NCI-H1930 (cell line): ENCODE measurements at regions not wholly inside any gene's neighbourhood (a gene's known extent, or its start where the extent isn't known, plus 50 kb on each side); places are given as distances from the start of the nearest gene placed in this dataset.
"Not testable (repeated sequence)": the region's sequence is repeated elsewhere in the genome, so short reads cannot be mapped to it uniquely, and the experiment has no call there.

ENCODE experiments used
- DNase-seq, 2 experiments: peaks; one replicate each; lab custom pipeline; 2025; lab: John Stamatoyannopoulos, UW

DNA sequence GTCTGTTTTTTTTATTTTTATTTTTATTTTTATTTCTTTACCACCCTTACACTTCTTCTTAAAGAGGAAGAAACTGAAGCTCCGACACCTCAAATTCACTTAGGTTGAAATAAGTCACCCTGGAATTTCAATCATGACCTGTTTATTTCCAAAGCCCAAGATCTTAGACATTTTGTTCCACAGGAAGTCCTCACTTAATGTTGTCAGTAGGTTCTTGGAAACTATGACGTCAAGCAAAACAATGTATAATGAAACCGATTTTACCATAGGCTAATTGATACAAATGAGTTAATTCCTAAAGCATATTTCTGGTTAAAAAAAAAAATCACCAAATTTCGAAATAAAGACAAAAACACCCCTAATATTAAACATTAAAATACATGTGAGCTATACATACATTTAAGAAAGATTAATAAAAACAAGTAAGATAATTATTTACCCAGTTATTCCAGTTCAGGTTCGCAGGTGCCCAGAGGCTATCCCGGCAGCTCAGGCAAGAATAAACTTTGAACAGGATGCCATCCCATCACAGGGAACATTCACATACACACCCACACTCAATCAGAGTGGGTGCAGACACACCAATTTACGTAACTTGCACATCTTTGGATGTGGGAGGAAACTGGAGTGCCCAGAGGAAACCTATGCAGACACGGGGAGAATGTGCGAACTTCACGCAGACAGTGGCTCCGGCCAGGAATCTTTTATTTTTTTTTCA lies 391.0 kb downstream of the RAP2B start:
- DNase-seq = no peak

DNA sequence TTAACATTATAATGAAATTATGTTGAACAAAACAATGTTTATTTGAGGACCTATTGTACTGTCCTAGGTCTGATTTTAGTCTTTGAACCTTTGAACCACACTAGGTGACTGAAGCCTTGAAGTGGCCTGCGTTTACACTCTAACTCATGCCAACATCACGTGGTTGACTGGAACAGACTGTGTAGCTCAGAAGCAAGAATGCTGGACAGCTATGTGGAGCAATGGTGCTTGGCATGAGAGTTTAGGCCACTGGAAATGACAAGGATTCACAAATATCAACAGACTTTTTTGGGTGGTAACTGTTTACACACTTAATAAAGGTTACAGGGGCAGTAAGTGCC lies 391.5 kb downstream of the RAP2B start:
- DNase-seq = no peak

DNA sequence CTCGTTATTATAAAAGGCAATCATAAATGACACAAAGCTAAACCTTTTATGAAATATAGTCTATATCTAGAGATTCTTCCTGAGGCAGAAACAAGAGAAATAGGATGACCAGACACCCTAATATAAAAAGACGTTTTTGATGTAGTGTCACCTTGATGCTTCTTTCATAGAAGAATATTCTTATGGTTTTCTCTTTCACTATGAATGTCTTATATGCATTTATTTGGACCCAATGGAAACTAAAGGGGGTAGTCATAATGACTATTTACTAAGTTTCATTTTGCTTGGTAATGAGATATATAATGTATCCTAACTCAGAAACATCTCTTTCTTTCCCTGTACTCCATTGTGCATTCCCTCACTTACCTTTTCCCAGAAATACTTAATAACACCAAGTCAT lies 393.9 kb downstream of the RAP2B start:
- no peak for DNase-seq

DNA sequence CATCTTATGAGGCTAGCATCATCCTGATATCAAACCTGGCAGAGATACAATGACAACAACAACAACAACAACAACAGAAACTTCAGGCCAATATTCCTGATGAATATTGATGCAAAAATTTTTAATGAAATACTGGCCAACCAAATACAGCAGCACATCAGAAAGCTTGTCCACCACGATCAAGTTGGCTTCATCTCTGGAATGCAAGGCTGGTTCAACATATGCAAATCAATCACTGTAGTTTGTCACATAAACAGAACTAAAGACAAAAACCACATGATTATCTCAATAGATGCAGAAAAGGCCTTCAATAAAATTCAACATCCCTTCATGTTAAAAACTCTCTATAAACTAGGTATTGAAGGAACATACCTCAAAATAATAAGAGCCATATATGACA lies 397.3 kb downstream of the RAP2B start:
- DNase-seq = not testable (repeated sequence)

DNA sequence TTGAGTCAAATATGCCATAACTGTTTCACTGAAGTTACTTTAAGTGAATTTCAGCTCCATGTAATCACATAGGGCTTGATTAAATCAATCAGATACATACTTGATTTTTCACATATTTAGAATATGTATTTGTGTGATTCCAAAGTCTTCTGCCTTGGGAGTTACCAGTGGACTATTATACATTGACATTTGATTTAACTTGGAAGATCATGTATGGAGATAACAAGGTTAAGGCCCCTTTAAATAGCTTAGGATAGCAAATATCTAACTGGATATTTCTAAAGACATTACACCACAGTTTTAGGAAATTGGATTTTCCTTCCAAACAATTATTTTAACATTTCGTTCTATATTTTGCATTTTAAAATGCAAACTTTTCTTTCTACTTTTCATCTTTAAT lies 405.0 kb downstream of the RAP2B start:
- DNase-seq = no peak

DNA sequence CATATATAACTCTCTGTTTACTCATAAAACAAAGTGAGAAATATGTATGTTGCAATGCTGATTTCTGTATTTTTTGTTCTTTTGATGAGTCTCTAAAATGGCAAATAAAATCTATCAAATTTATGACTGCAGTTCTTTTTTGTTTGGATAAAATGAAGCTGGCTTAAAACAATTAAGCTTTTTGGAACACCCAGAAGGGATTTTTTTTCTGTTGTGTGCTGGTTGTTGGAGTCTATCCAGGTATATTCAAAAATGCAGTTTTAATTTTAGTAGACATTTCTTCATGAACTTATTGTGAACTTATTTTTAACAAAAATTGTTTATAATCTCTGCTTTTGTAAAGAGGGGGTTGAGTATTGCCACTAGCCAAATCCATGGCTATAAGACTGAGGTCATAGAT lies 405.5 kb downstream of the RAP2B start:
- DNase-seq = no peak

DNA sequence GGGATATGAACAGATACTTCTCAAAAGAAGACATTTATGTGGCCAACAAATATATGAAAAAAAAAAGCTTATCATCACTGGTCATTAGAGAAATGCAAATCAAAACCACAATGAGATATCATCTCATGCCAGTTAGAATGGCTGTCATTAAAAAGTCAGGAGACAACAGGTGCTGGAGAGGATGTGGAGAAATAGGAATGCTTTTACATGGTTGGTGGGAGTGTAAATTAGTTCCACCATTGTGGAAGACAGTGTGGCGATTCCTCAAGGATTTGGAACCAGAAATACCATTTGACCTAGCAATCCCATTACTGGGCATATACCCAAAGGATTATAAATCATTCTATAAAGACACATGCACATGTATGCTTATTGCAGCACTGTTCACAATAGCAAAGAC lies 408.5 kb downstream of the RAP2B start:
- DNase-seq = not testable (repeated sequence)

DNA sequence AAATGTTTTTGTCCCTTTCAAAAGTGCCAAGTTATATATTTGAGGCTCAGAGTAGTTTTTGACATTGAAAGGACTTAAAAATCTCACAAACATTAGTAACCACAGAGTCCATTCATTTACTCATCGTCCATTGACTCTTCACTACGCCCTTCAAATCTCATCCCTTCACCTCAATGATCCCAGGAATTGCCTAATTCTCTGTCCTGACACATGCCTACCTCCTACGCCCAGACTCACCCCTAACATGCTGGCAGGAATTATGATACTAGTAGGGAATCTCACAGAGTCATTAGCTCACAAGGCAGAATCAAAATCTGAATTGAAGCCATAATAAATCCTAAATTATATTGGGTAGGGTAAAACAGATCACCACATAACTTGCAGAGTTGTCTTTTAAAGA lies 410.1 kb downstream of the RAP2B start:
- no peak for DNase-seq

DNA sequence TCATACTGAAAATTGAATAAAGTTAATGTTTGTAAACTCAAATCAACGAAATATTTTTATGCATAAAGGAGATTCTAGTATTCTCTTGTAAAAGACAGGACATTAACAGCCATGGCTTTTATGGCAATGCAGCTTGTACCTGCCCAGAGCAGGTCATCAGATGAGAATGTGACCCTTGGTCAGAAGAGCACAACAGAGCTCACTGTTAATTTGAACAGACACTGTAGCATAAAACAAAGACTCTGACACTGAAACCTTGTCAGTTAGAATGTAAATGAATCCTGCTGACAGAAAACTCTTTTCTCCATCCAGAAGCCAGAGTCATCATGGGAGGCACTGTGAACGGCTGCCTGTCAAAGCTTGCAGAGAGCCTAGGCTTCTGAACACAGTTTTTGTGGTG lies 410.6 kb downstream of the RAP2B start:
- DNase-seq = no peak

DNA sequence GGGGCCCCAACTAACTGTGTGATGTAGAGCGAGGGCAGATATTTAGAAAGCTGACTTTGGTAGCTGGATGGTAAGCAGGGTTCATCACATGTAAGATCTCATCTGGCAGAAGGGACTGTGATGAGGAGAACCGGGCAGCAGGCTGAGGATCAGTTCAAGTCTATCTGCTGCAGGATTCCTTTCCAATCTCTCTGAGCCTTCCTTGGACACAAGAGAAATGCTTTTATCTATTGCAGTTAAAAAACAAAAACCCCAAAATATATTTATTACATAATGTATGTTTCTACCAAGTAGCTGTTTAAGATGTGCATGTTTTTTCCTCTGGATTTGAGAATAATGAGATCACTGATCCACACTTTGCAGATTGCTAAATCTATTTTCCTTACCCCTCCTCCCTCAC lies 411.5 kb downstream of the RAP2B start:
- DNase-seq = no peak

DNA sequence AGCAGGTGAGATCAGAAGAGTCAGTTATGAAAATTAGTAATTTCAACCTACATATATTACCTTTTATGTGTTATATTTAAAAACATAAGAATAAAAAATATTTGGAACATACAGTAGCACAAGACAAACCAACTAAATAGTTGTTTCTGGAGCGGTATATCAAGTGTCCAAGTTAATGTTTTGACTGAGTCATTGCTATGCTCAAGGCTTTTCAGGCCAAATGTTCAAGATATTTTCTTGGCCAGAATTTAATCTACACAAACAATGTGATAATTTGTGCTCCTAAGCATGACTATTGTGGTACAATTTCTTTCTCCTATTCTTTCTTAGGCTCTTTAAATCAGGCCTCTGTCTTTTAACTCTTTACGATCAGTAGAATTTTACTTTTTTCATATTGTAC lies 412.4 kb downstream of the RAP2B start:
- no peak for DNase-seq

DNA sequence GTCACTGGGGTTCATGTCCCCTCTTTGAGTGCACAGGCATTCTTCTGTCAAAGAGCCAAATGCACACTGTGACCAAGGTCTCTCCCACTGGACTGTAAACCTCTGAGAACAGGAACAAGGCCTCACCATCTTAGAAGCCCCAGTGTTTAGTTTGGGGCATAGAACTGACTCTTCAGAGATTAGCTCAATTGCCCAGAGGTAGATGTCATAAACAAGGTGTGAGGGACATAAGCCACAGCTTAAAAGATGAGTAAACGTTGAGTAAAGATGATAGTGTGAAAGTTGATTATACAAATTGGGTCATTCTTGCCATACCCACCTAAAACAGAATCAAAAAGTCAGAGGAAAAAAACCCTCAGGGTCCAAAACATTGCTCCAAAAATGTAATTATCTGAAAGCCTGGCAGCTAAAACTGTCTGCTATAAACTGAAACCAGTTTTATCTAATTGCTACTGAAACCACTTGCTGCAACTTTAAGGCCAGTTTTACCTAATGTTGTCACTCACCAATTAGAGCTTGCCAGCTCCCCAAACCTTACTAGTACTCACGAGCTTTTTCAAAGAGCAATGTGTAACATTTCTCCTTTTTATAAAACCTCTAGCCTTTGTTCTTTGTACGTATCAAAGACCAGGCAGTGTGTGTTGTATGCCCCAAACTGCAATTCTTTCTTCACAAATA lies 415.2 kb downstream of the RAP2B start:
- no peak for DNase-seq

DNA sequence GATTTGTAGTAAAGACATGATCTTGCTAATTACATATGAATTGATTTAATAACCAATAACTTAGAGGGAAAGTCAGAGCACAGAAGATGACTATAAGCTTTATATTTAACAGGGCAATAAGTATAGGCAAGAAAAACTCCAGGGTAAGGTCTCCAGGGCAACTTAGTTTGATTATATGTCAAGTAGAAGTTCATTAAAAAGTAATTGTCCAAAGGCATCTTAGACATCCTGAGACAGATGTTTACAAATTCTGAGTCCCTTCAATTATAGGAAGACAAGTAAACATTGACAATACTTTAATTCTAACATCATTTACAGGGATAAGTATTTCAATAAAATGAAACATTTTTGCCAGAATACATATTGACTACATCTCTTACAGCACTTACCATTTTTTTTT lies 416.0 kb downstream of the RAP2B start:
- DNase-seq = no peak

DNA sequence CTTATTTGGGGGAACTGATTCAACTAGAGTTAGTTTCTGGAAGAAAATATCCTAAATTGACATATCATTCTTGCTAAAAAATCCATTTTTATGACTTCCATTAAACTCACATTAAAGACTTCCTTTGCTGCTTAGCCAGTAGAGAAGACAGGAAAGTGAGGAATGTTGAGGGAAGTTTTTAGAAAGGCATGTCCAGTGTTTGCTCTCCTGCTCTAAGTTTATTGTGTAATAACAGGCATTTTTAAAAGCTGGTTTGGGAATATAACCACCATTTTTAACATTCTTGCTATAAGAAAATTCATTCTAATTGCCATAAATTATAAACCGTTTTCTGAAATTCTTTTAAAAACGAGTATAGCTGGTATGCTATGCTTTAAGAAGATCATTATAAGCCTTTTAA lies 428.0 kb downstream of the RAP2B start:
- DNase-seq = no peak

DNA sequence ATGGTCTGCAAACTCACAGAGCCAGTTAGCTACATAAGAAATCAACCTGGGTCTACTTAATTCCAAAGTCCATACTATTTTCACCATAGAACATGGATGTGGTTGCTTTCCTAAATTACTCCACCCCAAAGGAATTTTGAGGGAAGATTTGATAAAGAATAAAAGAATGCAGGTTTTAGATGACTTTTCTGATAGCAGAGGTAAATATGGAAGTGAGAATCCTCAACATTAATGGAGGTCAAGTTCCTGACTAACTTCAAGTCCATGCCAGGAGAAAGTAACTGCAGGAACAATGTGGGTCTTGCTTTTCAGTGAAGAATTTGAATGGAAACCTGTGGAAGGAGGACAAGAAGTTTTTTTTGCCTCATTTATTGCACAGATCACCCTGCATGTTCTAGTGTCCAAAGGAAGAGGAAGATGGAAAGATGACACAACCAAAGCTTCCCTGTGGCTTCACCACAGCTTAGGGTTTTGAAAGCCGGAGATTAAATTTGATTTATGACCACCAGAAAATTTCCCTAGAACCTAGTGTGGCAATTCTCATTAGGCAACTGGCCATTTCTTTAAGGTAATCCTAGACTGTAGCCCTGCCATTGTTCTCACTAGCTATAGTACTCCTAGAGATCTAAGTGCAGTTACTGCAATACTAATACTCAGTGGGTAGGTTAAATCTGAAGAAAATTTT lies 429.7 kb downstream of the RAP2B start:
- DNase-seq = no peak

DNA sequence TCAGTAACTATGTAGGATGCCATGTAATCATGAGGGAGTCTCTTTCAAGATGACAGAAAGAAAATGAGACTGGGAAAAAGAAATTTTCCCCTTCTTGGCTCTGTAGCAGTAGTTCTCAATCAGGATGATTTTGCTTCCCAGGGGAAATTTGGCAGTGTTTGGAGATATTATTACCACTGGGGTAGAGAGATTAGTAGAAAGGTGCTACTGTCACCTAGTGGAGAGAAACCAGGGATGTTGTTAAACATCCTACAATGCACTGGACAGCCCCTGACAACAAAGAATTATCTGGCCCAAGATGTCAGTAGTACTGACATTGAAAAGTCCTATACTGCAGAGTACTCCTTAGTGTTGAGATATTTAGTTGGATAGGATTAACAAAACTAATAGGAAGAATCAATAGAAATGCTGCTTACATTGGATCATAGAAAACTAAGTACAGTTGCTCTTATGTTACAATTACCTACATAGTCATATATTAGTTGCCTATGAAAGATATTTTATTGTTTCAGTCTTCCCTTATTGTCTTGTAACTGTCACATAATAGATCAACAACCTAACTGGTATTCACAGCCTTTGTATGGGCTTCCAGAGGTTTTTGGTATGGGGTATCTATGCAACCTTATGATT lies 433.3 kb downstream of the RAP2B start:
- no peak for DNase-seq

DNA sequence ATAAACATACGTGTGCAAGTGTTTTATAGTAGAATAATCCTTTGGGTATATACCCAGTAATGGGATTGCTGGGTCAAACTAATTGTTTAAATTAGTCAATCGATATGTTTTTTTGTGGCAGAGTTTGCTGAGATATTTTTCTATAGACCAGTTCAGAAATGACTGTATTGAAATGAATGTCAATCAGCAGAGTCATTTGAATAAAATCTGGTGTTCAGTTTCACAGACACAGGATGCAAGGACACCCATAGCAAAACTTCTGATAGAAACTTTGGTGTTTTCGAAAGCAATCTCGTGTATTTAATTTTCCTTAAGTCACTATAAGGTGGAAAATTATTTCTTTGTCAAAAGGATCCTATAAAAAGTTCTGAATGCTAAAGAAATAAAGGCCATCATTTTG lies 434.4 kb downstream of the RAP2B start:
- no peak for DNase-seq

DNA sequence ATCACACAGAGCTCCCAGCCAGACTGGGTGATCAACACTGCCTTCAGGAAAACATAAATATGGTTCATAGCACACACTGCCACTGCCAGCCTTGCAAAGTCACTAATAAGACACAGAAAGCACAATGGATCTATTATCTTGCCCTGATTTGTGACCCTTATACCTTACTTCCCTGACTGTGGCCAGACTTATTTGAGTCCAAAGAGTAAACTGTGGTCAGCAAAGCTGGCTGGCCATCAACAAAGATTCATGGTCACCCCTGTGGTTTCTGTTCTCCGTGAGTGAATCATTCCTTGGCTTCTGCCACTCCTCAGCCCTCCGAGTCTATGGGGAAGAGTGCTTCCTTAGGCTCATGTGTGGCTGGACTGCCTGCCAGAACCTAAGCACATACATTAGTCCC lies 437.7 kb downstream of the RAP2B start:
- no peak for DNase-seq

DNA sequence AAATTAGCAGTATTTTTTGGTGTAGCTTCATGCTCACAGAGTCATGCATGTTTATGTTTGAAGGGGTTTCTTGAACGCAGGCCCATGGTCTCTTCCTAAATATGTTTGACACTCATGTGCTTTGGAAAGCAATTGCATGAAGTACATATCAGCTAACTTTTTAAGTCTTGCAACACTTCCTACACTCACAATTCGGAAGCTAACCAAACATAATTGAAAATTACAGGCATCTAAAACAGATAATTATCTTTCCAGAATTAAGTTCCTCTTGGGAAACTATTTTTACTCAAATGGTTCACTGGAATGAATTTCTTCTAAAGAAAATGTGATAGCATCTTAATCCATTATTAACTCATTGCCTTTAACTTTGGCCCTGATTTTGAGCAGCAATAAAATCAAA lies 438.9 kb downstream of the RAP2B start:
- DNase-seq = no peak

DNA sequence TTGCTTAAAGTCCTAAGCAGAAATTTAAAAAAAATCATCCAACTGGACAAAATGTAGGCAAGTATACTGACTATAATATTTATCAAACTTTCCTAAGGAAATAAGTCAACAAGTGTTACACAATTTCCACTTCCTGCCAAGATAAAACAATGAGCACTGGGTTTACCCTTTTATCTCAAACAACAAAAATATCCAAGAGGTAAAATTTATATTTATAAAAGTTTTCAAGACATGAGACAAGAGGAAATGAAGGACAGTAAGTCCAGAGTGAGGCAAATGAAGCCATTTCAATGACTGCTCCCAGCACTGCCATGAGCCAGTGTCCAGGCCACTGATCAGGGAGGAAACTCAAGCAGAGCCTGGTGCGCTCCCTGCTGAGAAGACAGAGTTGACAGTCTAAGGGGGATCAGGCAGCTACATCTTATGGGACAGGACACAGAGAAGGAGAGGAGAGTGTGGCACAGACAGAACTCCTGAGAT lies 439.4 kb downstream of the RAP2B start:
- no peak for DNase-seq

DNA sequence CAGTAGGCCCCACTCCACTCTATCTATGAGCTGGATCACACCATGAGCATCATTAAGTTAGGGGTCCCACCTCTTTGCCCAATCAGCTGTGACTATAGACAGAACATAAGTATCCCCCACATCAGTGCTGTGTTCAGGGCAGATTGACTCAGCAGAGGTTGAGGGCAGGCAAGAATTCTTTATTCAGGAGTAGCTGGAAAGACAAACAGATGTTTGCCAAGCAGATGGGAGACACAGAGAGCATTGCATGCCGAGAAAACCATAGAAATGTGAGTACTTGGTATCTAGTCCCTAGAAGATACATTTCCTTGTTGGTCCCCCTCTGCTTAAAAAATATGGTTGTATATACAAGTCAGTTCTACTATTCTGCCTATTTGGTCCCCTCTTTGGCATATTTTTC lies 440.8 kb downstream of the RAP2B start:
- DNase-seq = no peak

DNA sequence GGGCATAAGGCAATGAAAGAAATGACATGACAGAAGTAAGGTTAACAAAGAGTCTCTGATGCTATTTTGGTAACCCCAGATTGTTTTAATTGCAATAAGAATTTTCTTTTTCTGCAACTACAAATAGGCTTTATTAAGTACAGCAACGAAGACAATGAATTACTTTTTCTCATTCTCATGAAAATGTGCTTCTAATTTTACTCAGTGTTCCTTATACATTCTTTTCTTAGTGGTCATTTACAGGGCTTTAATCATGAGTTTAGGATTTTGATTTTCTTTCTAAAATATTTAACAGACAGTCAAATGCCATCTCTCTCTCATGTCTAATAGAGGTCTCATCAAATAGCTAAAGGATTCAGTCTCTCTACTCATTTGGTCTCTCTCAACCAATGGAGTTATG lies 452.1 kb downstream of the RAP2B start:
- no peak for DNase-seq

DNA sequence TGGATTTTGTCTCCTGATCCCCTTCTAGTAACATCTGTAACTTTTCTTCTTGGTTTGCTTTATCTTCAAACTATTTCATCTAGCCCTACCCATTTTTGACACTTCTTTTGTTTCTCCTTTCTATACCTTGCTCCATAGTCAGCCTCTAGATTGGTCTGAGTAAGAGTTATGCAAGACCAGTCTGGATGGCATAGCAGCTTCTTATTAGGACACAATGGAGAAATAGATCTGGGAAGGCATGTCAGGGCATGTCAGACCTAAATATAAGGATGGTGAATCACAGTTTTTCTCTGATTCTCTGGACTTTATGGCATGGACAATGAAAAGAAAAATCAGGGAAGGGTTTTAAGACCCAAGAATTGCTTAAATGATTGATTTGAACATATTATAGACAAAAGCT lies 452.5 kb downstream of the RAP2B start:
- no peak for DNase-seq
